Tibial nerve (tissue), 4 donors: ENCODE measurements at regions not wholly inside any gene's neighbourhood (a gene's known extent, or its start where the extent isn't known, plus 50 kb on each side); places are given as distances from the start of the nearest gene placed in this dataset.

Experiments used
- CTCF ChIP-seq, 5 experiments: fragments of 200-600 bp in 3 of 5; fragments of 450-650 bp in 2 of 5; sonication (generic) in 3 of 5; IDR thresholded peaks; one replicate each; pipeline ENCODE4 v1.5.1; 2016 to 2019; ENCODE audit warnings: antibody characterized with exemption in 5 of 5, mild to moderate bottlenecking in 3 of 5, moderate library complexity in 2 of 5
- EP300 ChIP-seq, 2 donors: sonication (generic); formaldehyde crosslinking; IDR thresholded peaks; one replicate each; pipeline ENCODE4 v1.6.1; 2017; ENCODE audit warnings: antibody characterized with exemption in 2 of 2, mild to moderate bottlenecking in 1 of 2
- POLR2A ChIP-seq, 2 donors: fragments of 450-650 bp; IDR thresholded peaks; one replicate each; pipeline ENCODE4 v1.6.1; 2017; ENCODE audit warnings: antibody characterized with exemption in 2 of 2, mild to moderate bottlenecking in 2 of 2, moderate library complexity in 2 of 2

- TF ChIP-seq POLR2A (IDR thresholded peaks at IDR 0.05), result no peak
- no peak for TF ChIP-seq CTCF (IDR thresholded peaks at IDR 0.05)
- TF ChIP-seq EP300 (IDR thresholded peaks at IDR 0.05), result no peak
Measured at GRCh38 chr1:178609015-178609414, 96.1 kb downstream of the TEX35 start.
